ENCODE measurements at regions not wholly inside any gene's neighbourhood (a gene's known extent, or its start where the extent isn't known, plus 50 kb on each side); places are given as distances from the start of the nearest gene placed in this dataset.

DNA sequence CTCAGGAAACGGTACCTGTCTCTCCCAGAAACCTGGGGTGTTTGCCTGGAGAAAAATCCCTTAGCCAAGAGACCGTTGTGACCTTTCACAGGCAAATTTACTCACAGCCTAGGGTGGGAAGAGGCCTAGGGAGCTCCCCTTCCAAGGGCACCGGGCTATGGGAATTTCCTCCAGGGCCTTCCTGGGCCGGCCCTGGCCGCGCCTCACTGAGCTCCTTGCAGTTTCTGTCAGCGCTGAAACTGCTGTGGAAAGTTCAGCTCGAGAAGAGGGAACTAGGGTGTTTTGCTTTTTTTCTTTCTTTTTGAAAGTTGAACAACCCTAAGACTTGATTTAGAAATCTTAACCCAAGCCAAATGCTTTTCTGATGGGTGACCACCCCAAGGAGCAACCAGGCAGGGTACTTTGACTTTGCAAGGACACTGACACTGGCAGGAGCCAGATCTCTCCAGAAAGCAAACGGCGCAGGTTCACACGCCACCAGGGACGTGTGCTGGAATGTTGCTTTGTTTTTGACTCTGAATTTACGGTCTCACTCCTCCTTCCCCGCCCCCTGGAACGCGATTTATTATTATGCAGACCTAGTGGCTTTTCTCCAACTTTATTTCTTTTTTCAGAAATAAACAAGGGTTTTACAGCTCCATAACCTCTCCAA is 229.6 kb upstream of the JUN start:
- WGBS (ENCODE audit: low lambda C conversion rate, missing lambda C conversion rate), result 17% methylated on average over 16 of the region's 16 CpGs
- Histone ChIP-seq H3K27me3 (no peaks in the 10 kb centered on the region), H3K4me1 (ENCODE audit: insufficient read depth) (peaks cover 29% of the 10 kb centered on the region), H3K79me2 (no peaks in the 10 kb centered on the region), H3K36me3 (replicated peaks; ENCODE audit: insufficient read depth, low read depth) (no peaks in the 10 kb centered on the region), H3K4me3 (no peak overlapping the region), H3K9me2 (replicated peaks; ENCODE audit: insufficient read depth) (no peaks in the 10 kb centered on the region), H2AFZ (peak overlapping the region; percentile 73), H3K9me3 (ENCODE audit: low read depth) (no peaks in the 10 kb centered on the region), H4K20me1 (ENCODE audit: insufficient read depth, poor library complexity, severe bottlenecking) (no peaks in the 10 kb centered on the region), H3K27ac (peak overlapping the region; percentile 95), H3K4me2 (peak overlapping the region; percentile 75)
- TF ChIP-seq, protein P1, sequence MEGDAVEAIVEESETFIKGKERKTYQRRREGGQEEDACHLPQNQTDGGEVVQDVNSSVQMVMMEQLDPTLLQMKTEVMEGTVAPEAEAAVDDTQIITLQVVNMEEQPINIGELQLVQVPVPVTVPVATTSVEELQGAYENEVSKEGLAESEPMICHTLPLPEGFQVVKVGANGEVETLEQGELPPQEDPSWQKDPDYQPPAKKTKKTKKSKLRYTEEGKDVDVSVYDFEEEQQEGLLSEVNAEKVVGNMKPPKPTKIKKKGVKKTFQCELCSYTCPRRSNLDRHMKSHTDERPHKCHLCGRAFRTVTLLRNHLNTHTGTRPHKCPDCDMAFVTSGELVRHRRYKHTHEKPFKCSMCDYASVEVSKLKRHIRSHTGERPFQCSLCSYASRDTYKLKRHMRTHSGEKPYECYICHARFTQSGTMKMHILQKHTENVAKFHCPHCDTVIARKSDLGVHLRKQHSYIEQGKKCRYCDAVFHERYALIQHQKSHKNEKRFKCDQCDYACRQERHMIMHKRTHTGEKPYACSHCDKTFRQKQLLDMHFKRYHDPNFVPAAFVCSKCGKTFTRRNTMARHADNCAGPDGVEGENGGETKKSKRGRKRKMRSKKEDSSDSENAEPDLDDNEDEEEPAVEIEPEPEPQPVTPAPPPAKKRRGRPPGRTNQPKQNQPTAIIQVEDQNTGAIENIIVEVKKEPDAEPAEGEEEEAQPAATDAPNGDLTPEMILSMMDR (IDR thresholded peaks at IDR 0.05; ENCODE audit: poor library complexity), result no peak
- no peak for TF ChIP-seq EZH2phosphoT487 (IDR thresholded peaks at IDR 0.05; ENCODE audit: low read depth, severe bottlenecking, unreplicated experiment)
- no peak for TF ChIP-seq EZH2 (IDR thresholded peaks at IDR 0.05; ENCODE audit: borderline replicate concordance)
- DNase-seq (ENCODE audit: low spot score), result peak; percentile 69

- DNase-seq (ENCODE audit: low spot score), result no peak
- no peaks in the 10 kb centered on the region for H3K9me2 ChIP-seq (replicated peaks; ENCODE audit: insufficient read depth)
- peak overlapping the region; percentile 75 for H3K4me2 ChIP-seq
- peaks cover 28% of the 10 kb centered on the region for H3K4me1 ChIP-seq (ENCODE audit: insufficient read depth)
- H4K20me1 ChIP-seq (ENCODE audit: insufficient read depth, poor library complexity, severe bottlenecking), result no peaks in the 10 kb centered on the region
- TF ChIP-seq EZH2phosphoT487 (IDR thresholded peaks at IDR 0.05; ENCODE audit: low read depth, severe bottlenecking, unreplicated experiment) (no peak), EZH2 (IDR thresholded peaks at IDR 0.05; ENCODE audit: borderline replicate concordance) (no peak)
- TF ChIP-seq, protein P1 (IDR thresholded peaks at IDR 0.05; ENCODE audit: poor library complexity), result no peak
- H3K79me2 ChIP-seq, result no peaks in the 10 kb centered on the region
- WGBS (ENCODE audit: low lambda C conversion rate, missing lambda C conversion rate), result 37% methylated on average over 3 of the region's 3 CpGs
- no peaks in the 10 kb centered on the region for H3K36me3 ChIP-seq (replicated peaks; ENCODE audit: insufficient read depth, low read depth)
- H3K27ac ChIP-seq, result peak overlapping the region; percentile 95
- H3K27me3 ChIP-seq, result no peaks in the 10 kb centered on the region
- H3K4me3 ChIP-seq, result no peak overlapping the region
- H2AFZ ChIP-seq, result peak overlapping the region; percentile 73
- no peaks in the 10 kb centered on the region for H3K9me3 ChIP-seq (ENCODE audit: low read depth)
Observed at GRCh38 chr1:59013928-59014279, 230.1 kb upstream of the JUN start.

DNA sequence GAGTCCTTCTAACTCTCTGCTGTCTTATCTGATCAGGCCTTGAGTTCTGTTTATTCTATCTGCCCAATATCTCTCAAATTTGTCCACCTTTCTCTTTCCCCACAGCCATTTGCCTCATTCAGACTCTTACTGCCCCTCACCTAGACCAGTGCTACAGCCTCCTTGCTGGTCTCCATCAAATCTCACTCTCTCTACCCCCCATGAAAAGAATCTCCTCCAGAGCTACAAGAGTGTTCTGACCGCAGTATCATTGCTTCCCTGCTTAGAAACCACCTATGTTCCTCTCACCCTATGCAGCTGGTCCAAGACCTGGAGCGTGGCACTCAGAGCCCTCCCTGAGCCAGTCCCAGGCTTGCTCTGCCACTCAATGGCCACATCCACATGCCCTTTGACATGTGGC is 231.0 kb upstream of the JUN start:
- H4K20me1 ChIP-seq (ENCODE audit: insufficient read depth, poor library complexity, severe bottlenecking), result no peaks in the 10 kb centered on the region
- no peaks in the 10 kb centered on the region for H3K79me2 ChIP-seq
- H3K9me3 ChIP-seq (ENCODE audit: low read depth), result no peaks in the 10 kb centered on the region
- no peak overlapping the region for H2AFZ ChIP-seq
- no peaks in the 10 kb centered on the region for H3K9me2 ChIP-seq (replicated peaks; ENCODE audit: insufficient read depth)
- no peak for DNase-seq (ENCODE audit: low spot score)
- peaks cover 34% of the 10 kb centered on the region for H3K4me1 ChIP-seq (ENCODE audit: insufficient read depth)
- no peak overlapping the region for H3K4me2 ChIP-seq
- TF ChIP-seq, protein P1 (IDR thresholded peaks at IDR 0.05; ENCODE audit: poor library complexity), result no peak
- TF ChIP-seq EZH2phosphoT487 (IDR thresholded peaks at IDR 0.05; ENCODE audit: low read depth, severe bottlenecking, unreplicated experiment) (no peak), EZH2 (IDR thresholded peaks at IDR 0.05; ENCODE audit: borderline replicate concordance) (no peak)
- no peak overlapping the region for H3K4me3 ChIP-seq
- H3K27me3 ChIP-seq, result no peaks in the 10 kb centered on the region
- no peaks in the 10 kb centered on the region for H3K36me3 ChIP-seq (replicated peaks; ENCODE audit: insufficient read depth, low read depth)
- WGBS (ENCODE audit: low lambda C conversion rate, missing lambda C conversion rate), result 100% methylated on average over 2 of the region's 2 CpGs
- peak overlapping the region; percentile 95 for H3K27ac ChIP-seq

Data from hepatocyte (in vitro differentiated cells).